HT-29 (cell line): ENCODE measurements at regions not wholly inside any gene's neighbourhood (a gene's known extent, or its start where the extent isn't known, plus 50 kb on each side); places are given as distances from the start of the nearest gene placed in this dataset.
A peak's percentile ranks its signal among the peaks of the same experiment; 100 is the strongest.
"Not testable (repeated sequence)": the region's sequence is repeated elsewhere in the genome, so short reads cannot be mapped to it uniquely, and the experiment has no call there.

Experiments used
- DNase-seq: peaks from one replicate; pipeline ENCODE4 v3.0.0-alpha.2; 2015; ENCODE audit warnings: low spot score

DNA sequence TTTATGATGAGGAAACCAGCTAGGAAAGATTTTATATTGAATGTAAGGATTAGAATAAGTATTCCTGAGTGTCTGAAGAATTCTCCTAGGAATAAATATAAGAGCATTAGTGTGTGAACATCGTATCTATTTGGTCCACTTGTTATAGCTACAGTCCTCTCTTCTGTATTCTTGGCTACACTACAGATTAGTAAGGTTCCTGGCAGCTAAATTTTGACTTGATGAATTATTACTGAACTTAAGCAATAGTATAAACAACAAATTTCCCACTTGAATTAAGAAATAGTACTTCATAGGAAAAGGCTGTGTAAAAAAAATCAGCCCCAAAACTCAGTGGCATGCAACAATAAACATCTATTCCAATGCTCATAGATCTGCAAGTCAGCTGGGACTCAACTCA is 138.4 kb upstream of the G2E3 start:
- no peak for DNase-seq

DNA sequence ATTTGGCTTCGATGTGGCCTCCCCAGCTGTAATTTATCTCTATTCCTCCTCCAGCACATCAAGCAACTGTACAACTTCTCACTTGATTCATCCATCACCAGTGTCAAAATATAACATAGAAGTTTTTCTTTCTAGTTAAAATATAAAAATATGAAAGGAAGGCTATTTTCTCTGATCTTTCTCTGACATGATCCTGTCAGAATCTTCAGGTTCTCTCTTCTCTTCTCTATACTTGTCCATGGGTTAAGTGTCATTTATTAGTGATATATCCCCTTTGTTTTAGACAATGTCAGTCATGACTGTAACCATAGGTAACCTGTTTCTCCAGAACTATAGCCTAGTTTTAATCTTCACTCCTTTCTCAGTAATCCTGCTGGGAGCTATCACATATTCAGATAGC is 132.5 kb upstream of the G2E3 start:
- no peak for DNase-seq

DNA sequence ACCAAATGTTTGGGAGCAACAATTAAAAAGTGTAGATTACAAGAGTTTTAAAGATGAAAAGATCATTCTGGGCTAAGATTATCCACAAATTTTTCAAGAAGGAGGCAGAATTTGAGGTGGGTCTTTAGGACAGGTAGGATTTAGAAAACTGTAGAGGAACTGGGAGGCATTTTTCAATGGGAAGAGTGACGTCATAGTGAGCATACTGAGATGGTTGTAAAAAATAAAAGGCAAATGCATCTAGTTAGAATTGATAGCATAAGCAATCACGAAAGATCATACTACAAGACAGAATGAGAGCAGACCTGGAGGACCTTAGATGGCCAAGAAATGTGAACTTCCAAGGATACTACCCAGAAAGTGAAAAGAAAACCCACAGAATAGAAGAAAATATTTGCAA is 131.6 kb upstream of the G2E3 start:
- DNase-seq, result no peak

DNA sequence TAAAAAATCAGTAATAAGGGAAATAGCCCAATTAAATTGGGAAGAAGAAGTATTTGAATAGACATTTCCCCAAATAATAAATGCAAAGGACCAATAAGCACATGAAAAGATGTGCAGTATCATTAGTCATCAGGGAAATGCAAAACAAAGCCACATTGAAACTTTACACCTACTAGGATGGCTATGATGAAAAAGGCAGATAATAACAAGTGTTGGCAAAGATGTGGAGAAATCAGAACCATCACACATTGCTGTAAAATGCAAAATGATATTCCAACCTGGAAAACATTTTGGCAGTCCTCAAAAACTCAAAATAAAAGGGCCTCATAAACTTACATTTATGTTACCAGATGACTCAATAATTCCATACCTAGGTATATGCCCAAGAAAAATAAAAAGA is 131.1 kb upstream of the G2E3 start:
- DNase-seq, result no peak

DNA sequence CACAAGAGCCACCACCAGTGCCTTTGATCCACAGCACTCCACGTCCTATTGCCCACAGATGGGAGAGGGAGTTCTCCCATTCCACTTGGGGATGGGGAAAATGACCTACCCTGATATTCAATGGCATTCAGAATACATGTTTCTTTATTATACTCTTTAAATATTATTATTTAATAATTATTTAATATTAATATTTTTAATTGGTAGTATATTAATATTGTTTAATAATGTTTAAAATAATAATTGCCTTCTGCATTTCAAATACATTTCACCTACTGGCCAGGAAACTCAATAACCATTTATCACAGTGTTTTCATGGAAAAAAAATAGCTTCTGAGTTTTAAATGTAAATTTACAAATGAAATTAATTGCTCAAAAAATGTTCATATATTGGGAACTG is 127.4 kb upstream of the G2E3 start:
- DNase-seq, result no peak

DNA sequence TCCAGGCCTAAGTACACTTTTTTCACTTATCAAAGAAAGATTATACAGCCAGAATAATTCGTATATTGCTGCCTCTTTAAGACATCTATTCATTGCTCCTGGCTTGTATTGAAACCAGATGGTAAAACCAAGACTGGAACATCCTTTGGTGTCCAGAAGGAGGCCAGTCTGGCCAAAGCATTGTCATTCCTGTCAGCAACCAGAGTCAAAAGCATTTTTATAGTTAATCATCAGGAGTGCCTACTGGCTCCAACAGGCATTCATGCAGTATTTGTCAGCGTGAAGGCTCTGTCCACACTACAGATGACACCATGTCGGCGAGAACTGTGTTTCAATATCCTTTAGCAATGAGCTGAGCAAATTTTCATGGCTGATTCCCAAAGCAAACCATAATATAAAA is 118.0 kb upstream of the G2E3 start:
- DNase-seq, result no peak

DNA sequence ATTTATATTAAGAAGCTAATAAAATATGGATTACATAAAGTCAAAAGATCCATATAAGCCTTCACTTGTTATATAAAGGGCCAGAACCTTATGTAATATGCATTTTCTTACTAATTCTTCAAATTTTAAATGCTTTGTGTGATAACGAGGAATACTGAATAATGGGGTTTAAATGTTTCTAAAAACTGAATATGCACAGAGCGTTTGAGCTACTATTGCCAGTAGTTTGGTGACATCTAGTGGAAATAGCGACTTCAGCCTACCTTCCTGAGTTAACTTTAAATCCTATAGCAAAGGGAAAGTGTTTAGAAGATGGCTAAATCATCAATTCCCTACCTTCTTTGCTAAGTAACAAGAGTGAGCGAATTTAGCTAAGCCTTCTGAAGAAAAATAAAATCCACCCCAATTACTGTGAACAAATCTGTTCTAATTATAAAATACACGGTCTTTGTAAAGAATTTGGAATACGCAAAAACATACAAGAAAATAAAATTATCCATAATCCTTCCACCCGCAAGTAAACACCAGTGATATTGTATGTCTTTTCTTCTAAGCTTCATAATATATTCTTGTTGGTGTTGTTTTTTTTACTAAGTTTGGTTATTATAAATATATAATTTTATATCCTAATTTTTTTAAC is 115.5 kb upstream of the G2E3 start:
- DNase-seq, result peak; percentile 41

DNA sequence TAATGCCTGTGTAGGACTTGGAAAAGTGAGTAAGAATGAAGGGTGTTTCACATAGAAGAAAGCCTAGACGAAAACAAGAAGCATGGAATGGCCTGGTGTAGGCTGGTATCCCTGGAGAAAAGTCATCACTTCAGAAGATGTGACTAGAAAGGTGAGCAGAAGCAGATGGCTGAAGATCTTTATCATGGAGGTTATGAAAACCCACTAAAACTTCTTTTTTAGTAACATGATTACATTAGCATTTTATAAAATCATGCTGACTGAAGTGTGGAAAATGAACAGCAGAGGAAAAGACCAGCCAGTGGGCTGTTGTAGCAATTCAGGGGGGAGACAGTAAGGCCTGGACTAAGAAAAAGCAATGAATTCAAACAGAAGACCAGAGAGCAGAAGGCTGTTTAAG is 114.5 kb upstream of the G2E3 start:
- DNase-seq, result no peak

DNA sequence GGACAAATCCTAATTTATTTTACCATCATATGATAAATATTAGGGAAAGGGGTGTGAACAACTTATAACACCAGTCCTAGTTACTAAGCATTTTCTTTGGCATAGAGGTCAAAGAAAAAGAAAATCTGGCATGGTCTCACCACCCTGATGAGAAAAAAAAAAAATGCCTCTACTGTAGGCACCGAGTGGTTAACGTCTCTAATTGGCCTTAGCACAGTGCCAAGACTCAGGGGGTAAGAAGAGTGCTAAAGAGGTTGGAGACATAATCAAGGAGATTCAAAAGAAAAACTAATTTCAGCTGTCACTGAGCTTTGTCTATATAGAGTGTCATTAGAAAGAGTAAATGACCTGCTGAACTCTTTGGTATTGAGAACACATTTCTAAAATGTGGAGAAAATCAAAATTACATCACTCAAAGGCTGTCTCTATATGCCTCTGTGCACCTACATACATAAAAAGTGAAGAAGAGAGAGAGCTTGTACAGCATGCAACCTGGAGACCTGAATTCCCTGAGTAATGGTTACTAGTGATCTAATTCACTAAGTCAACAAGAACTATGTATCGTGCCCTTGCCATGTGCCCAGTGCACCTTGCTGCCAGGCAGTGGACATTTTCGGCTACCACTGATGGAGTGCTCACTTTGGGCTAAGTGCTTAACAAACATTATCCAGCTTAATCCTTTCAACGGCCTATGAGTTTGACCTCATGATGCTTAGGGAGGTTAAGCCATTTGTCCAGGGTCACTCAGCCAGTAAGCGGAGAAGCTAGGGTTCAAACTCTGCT is 113.8 kb upstream of the G2E3 start:
- no peak for DNase-seq

DNA sequence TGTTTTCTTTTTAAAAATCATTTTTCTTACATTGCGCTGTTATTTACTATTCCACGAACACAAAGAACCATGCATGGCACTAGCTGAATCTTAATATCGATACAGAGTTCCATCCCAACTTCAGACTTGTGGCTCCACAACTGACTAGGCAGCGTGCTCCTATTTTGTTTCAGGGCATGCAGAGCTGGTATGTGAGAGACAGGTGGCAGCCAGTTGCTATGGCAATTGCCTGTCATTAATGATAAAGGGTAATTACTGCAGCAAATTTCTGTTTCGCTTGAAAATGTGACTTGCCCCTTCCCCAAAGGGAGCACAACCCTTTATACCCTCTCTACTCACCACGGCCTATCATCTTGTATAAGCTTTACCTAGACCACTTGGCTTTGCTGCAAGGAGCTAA is 113.1 kb upstream of the G2E3 start:
- no peak for DNase-seq

DNA sequence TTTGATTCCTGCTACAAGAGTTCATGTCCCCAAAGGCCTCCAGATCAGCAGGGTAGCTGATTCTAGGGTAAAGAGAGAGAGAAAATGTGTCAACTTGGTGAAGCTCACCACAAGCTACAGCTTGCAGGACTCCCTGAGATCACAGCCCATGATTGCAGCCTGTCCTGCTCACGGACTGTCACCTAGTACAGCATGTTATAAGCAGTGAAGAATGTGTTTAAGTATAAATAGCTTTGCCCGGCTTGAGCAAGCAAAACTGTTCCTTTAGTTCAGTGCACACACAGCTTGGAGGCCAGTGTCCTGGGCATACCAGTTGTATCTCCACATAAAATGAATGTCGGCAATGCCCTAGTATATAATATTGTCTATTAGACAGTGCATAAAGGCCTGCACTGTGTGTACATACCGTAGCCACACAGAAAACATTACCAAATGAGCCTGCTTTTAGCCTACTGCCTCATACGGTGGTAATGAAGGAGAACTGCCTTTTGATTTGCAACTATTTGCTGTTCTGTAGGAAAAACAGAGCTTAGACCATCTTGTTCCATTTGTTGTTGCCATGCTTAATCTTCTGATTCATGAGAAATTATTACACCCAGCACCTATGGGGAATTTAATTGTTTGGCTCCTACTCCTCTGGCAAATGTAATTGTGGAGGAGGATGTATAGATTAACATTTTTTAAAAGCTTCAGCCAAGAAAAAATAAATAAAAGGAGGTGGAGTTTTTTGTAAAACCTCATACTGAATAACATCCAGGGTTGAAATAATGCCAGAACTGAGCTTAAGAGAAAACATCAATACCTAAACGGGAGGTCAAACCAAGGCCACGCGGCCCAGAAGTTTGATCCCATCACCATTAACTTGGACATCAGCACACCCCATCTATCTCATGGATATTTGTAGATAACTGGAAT is 108.1 kb upstream of the G2E3 start:
- DNase-seq, result no peak

DNA sequence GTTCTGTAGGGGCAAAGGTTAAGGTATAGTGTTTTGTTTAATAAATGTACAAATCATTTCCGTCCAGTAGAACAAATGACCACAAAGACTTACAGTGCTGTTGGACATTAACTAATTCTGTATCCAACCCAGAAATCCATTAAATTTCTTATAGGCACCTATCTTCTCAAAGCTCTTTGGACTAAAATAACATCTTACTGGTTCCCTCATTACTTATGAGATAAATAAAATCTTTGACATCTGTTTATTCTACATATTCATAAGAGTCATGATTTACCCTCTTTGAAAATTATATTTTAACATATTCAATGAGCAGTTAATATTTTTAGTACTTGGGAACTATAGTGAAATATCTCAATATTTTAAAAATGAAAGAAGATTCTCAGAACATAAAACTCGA is 102.7 kb upstream of the G2E3 start:
- DNase-seq, result no peak

DNA sequence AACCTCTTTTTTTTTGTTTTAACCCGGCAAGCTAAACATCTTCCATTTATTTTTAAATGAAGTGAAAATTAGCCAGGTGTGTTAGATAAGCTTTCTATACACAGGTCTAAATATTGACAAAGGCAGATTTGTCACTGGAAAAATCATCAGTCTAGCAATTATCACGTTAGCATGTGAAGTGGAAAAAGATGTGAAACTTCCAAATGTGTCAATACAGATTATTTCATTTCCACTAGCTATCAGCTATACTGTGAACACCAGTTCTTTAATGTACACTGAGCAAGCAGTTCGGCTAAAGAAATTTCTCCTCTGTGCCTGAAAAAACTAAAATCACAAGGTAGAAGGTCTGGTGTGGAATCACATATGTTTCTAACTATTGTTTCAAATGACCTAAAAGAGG is 96.6 kb upstream of the G2E3 start:
- DNase-seq, result no peak

DNA sequence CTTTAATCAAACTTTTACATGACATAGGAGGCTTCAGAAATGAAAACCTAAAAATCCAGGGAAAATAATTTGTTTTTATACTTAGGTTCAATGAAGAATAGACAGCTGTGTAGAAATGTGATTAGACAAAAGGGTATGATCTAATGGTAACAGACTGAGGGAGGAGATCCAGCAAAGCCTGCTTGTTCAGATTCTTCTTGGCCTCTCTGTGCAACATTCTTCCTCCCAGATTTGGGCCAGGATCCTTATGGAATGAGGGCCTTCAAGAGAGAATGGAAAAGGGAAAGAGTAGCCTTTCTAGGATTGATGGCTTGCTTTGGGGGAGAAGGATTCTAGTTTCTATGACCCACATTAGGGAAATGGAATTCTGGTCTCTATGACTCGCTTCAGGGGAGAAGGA is 94.5 kb upstream of the G2E3 start:
- DNase-seq, result no peak

DNA sequence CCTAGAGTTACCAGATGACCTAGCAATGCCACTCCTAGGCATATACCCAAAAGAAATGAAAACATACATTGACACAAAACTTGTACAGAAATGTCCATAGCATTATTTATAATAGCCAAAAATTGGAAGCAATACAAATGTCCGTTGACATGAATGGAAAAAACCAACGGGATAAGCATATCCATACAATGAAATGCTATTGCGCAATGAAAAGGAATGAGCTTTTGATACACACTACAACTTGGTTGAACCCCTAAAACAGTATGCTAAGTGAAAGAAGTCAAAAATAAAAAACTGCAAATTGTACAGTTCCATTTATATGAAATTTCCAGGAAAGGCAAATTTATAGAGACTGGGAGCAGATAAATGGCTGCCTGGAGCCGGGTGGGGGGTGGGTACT is 90.6 kb upstream of the G2E3 start:
- DNase-seq, result no peak

DNA sequence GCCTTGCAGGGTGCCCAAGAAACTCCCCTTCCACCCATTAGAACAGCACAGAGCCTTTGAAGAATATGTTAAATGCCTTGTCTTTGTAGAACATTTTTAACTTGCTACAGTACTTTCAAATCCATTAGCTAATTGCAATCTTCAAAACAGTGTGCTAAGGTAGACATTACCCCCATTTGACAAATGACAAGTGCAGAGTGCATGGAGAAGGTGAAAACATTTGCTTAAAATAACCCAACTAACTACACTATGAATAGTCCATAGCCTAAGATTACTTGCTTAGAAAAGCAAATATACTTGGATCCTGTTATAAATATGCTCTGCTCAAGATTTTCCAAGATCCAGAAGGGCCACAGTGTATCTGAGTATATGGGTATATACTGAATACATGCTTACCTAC is 87.0 kb upstream of the G2E3 start:
- no peak for DNase-seq

DNA sequence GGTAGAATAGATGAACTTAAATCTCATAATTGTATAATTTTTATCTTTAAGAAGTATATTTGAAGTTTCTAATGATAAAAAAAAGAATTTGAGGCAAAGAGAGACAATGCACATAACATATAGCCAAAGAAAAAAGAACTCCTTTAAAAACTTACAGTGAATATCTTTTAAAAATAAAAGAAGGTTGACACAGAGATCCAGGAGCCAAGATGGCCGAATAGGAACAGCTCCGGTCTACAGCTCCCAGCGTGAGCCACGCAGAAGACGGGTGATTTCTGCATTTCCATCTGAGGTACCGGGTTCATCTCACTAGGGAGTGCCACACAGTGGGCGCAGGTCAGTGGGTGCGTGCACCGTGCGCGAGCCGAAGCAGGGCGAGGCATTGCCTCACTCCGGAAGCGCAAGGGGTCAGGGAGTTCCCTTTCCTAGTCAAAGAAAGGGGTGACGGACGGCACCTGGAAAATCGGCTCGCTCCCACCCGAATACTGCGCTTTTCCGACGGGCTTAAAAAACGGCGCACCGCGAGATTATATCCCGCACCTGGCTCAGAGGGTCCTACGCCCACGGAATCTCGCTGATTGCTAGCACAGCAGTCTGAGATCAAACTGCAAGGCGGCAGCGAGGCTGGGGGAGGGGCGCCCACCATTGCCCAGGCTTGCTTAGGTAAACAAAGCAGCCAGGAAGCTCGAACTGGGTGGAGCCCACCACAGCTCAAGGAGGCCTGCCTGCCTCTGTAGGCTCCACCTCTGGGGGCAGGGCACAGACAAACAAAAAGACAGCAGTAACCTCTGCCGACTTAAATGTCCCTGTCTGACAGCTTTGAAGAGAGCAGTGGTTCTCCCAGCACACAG is 84.9 kb upstream of the G2E3 start:
- not testable (repeated sequence) for DNase-seq

DNA sequence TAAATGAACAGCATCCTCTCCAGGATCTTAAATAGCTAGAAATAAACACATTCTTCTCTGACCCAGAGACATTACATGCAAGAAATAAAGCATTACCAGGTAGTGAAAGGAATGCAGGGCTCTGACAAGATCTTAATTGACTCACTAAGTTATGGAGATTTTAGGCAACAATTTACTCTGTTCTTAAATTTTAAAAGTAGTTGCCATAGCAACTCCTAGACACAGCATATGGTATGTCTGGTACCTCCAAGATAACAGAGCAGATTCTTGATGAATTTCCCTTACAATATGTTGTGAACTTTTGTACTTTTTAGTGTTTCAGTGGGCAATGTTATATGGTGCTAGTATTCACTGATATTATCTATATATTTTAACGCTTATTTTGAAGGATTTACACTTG is 76.7 kb upstream of the G2E3 start:
- DNase-seq, result no peak

DNA sequence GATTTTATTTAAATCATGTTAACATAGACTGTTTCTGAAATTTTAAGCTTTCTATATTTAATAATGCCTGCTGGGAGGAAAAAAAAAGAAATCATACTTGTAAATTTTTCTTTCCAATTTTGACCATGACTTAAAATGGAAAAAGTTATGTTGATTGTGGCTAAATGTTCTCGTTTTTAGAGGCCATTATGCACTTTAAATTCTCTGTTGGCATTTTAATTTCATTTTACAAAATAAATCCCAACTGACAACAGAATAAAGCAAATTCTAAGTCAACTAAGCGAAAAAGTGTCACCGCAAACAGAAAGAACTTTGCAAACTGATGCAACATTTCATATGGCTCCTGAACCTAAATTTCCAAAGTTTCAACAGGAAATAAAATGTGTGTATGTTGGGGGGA is 74.8 kb upstream of the G2E3 start:
- no peak for DNase-seq

DNA sequence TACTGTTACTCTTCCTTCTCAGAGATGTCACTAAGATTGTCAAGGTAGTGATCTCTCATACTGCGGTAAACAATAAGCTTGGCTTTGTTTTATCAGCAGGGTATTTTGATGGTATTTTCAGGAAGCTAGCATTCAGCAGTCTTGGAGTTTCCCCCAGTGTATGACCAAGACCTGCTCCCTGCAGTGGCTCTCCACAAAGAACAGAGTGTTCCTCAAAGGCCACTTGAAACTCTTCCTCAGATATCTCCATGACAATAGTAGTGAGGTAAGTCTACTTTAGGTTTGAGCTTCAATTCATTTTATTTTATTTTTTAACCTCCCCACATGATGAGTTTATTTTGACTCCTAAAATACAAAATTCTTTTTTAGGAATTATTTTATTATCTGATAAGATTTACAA is 74.0 kb upstream of the G2E3 start:
- DNase-seq, result no peak

DNA sequence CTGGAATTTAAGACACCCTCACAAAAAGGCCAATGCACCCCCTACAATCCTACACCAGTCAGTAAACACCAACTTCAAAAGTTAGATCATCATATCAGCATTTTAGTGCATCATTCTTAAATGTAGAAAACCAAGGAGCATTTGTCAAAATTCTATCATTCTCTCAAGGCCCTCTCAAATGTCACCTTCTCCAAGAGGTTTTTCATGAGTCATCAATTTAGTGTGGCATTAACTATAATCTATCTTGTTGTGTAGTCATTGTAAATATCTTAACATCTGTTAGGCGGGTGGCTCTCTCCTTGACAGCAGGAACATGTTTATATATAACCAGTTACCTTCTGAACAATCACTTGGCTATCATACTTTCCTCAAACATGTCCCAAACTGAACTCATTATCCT is 62.1 kb upstream of the G2E3 start:
- DNase-seq, result no peak

DNA sequence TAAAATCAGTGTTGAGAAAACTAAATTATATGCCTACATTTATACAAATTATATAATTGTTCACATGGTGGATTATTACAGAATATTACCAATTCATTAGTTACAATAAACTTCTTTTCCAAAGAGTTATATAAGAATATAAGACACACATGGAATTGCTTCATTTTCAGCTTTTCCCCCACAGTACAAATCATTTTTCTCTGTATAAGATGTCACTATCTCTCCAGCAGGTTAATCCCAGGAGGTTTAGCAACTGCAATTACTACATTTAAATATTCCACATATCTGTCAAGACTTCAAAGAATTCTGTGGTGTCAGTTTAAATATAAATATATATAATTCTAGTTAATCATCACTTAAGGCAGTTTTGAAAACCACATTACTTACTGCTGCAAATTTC is 59.6 kb upstream of the G2E3 start:
- no peak for DNase-seq
